Kasumi-1 (cell line): ENCODE measurements at regions not wholly inside any gene's neighbourhood (a gene's known extent, or its start where the extent isn't known, plus 50 kb on each side); places are given as distances from the start of the nearest gene placed in this dataset.
A peak's percentile ranks its signal among the peaks of the same experiment; 100 is the strongest.
"Not testable (repeated sequence)": the region's sequence is repeated elsewhere in the genome, so short reads cannot be mapped to it uniquely, and the experiment has no call there.

ENCODE experiments used
- DNase-seq, 2 experiments: peaks; one replicate each; lab custom pipeline; 2025; lab: John Stamatoyannopoulos, UW

GRCh38 chr2:8230466-8230865, 451.4 kb upstream of the ID2 start:
- no peak for DNase-seq

GRCh38 chr2:8231902-8232301, 450.0 kb upstream of the ID2 start:
- no peak for DNase-seq

- no peak for DNase-seq
Measured at GRCh38 chr2:8232871-8233270, 449.0 kb upstream of the ID2 start.

GRCh38 chr2:8234253-8234652, 447.6 kb upstream of the ID2 start:
- DNase-seq: peak; percentile 16 to 19

GRCh38 chr2:8234757-8235374, 447.0 kb upstream of the ID2 start:
- no peak for DNase-seq

- DNase-seq: no peak
Measured at GRCh38 chr2:8235419-8235818, 446.4 kb upstream of the ID2 start.

- no peak for DNase-seq
Measured at GRCh38 chr2:8236391-8236790, 445.5 kb upstream of the ID2 start.

GRCh38 chr2:8238521-8239230, 443.2 kb upstream of the ID2 start:
- peak; percentile 32 to 38 for DNase-seq

- DNase-seq: no peak
Measured at GRCh38 chr2:8239531-8240088, 442.2 kb upstream of the ID2 start.

- DNase-seq: no peak
Measured at GRCh38 chr2:8241317-8241716, 440.5 kb upstream of the ID2 start.

- DNase-seq: no peak
Measured at GRCh38 chr2:8242739-8243138, 439.1 kb upstream of the ID2 start.

GRCh38 chr2:8243748-8244400, 438.0 kb upstream of the ID2 start:
- DNase-seq: no peak

- DNase-seq: peak; percentile 84 to 85
Measured at GRCh38 chr2:8244639-8245038, 437.2 kb upstream of the ID2 start.

GRCh38 chr2:8246137-8246536, 435.7 kb upstream of the ID2 start:
- DNase-seq: no peak

GRCh38 chr2:8247905-8248622, 433.8 kb upstream of the ID2 start:
- no peak for DNase-seq

GRCh38 chr2:8248623-8248957, 433.3 kb upstream of the ID2 start:
- no peak for DNase-seq

GRCh38 chr2:8249141-8249540, 432.7 kb upstream of the ID2 start:
- DNase-seq: no peak

GRCh38 chr2:8249769-8250168, 432.1 kb upstream of the ID2 start:
- no peak for DNase-seq

- not testable (repeated sequence) for DNase-seq
Measured at GRCh38 chr2:8250290-8250689, 431.6 kb upstream of the ID2 start.

GRCh38 chr2:8251291-8251690, 430.6 kb upstream of the ID2 start:
- DNase-seq: peak; percentile 51 to 69

GRCh38 chr2:8251856-8252255, 430.0 kb upstream of the ID2 start:
- DNase-seq: no peak

- no peak for DNase-seq
Measured at GRCh38 chr2:8252997-8253694, 428.7 kb upstream of the ID2 start.
